GM10248 (cell line): ENCODE measurements at regions not wholly inside any gene's neighbourhood (a gene's known extent, or its start where the extent isn't known, plus 50 kb on each side); places are given as distances from the start of the nearest gene placed in this dataset.

Source experiments
- CTCF ChIA-PET: fragments of 300-600 bp; sonication (Branson Sonifier 250); formaldehyde crosslinking; extraction: SDS; loops from one replicate; lab custom pipeline; 2021; ENCODE audit warnings: antibody characterized with exemption; lab: Yijun Ruan, JAX
- POLR2A ChIA-PET: fragments of 350-650 bp; sonication (Branson Sonifier 250); formaldehyde crosslinking; extraction: SDS; loops from one replicate; lab custom pipeline; 2020; ENCODE audit warnings: antibody characterized with exemption; lab: Yijun Ruan, JAX
- DNase-seq: peaks from one replicate; pipeline ENCODE4 v3.0.0; 2012; ENCODE audit errors: extremely low spot score
- TF ChIP-seq, protein P1 (sequence below): IDR thresholded peaks from 2 replicates; pipeline ENCODE4 v1.5.1; 2012; ENCODE audit warnings: mild to moderate bottlenecking, low read depth; ENCODE audit errors: extremely low read depth, missing control alignments, control extremely low read depth

DNA sequence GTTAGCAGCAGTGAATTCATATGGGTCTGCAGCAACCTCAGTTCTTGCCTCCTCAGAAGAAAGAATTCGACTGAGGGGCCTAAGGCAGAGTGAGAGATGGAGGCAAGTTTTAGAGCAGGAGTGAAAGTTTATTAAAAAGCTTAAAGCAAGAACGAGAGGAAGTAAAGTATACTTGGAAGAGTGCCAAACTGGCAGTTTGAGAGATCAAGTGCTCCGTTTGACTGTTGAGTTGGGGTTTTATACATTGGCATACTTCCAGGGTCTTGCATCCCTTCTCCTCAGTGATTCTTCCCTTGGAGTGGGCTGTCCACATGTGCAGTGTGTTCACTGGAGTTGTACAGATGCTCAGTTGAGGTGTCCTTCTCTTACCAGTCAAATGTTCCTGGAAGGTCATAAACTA lies 203.6 kb downstream of the SPATA31D1 start:
- ChIA-PET POLR2A (no interaction called here), CTCF (no interaction called here)
- DNase-seq = no peak
- TF ChIP-seq, protein P1, sequence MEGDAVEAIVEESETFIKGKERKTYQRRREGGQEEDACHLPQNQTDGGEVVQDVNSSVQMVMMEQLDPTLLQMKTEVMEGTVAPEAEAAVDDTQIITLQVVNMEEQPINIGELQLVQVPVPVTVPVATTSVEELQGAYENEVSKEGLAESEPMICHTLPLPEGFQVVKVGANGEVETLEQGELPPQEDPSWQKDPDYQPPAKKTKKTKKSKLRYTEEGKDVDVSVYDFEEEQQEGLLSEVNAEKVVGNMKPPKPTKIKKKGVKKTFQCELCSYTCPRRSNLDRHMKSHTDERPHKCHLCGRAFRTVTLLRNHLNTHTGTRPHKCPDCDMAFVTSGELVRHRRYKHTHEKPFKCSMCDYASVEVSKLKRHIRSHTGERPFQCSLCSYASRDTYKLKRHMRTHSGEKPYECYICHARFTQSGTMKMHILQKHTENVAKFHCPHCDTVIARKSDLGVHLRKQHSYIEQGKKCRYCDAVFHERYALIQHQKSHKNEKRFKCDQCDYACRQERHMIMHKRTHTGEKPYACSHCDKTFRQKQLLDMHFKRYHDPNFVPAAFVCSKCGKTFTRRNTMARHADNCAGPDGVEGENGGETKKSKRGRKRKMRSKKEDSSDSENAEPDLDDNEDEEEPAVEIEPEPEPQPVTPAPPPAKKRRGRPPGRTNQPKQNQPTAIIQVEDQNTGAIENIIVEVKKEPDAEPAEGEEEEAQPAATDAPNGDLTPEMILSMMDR = no peak

DNA sequence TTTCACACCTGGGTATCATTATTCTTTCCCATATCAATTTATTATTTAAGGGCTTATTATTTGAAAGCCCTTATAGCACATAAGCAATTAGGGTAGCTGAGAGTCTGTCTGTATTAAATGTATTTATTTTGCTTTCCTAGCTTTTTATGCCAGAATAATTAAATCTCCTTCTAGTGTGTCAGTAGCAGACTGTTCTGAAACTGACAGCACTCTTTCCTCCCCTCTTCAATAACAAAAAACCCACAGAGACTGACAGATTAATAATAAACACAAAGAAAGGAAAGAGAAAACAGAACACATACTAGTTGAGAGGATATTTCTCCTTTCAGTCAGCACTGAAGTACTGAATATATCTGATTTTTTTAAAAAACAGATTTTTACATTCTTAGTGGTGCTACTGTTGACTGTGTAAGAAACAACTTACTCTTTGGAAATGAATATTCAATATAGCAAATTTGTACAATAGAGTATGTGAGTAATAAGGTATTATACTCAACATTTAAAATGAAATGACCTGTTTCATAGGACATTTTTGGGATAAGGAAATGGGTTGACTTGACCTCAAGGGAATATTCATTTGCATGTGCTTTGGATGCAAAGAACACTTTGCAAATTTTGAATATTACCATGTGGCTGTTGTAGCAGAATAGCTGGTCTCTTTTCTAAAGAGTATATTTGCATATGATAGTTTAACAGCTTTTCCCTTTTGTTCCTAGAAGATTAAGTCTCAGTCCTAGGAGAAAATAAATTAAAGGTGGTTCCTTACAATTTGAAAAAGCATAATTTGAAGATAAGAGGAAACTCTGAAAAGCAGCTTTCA lies 208.3 kb downstream of the SPATA31D1 start:
- TF ChIP-seq, protein P1 = no peak
- ChIA-PET CTCF (no interaction called here), POLR2A (no interaction called here)
- DNase-seq = no peak

DNA sequence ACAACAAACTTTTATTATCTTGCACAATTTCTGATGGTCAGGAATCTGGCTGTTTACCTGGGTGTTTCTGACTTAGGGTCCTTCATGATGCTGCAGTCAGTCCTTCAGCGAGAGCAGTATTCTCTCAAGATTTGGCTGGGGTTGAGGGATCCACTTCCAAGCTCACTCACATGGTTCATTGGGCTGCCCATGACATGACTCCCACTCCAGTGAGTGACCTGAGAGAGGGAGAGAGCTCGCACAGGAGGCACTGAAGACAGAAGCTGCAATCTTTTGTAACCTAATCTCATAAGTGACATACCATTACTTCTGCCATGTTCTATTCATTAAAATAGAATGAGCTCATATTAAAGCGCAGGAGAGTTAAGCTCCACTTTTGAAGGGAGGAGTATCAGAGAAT lies 212.6 kb downstream of the SPATA31D1 start:
- no peak for DNase-seq
- CTCF ChIA-PET = no interaction called here
- TF ChIP-seq, protein P1 = no peak
- POLR2A ChIA-PET = no interaction called here

DNA sequence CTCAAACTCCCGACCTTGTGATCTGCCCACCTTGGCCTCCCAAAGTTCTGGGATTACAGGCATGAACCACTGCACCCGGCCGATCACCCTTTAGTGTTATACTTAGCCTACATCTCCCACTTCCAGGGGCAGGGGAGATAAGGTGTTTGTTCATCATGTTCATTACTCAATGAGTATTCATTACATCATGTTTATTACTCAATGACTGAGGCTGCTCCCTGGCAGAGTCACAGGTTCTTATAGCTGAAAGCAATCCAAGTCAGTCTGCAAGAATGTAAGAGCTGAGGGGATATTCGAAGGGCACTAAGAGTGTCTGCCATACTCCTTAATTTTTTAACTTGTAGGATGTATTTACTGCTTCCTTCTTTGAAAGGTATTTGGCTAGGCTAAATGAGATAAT lies 214.2 kb downstream of the SPATA31D1 start:
- ChIA-PET POLR2A (no interaction called here), CTCF (interaction anchor here (1.4 kb wide), 1 partner anchor 10 kb away, joined by 3 read pairs; no protein-coding TSS in a partner anchor)
- no peak for DNase-seq
- TF ChIP-seq, protein P1 = no peak

DNA sequence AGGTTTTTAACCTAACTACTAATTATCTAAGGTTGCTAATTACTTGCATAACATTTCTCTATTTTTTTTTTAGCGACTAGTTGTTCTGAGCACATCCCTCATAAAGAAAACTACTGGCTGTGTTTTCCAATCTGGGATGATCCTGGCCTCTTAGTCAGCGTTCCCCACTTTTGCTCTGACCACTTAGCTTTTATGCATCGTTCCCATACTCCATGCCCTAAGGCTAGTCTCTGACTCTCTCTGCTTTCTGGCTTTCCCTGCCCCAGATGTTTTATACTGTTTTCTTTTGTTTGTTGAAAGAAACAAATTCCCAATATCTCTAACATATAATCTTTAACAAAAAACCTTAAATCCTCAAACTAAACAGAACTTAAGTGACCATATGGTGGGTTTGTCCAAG lies 217.9 kb downstream of the SPATA31D1 start:
- CTCF ChIA-PET = no interaction called here
- DNase-seq = no peak
- POLR2A ChIA-PET = no interaction called here
- TF ChIP-seq, protein P1 = no peak

DNA sequence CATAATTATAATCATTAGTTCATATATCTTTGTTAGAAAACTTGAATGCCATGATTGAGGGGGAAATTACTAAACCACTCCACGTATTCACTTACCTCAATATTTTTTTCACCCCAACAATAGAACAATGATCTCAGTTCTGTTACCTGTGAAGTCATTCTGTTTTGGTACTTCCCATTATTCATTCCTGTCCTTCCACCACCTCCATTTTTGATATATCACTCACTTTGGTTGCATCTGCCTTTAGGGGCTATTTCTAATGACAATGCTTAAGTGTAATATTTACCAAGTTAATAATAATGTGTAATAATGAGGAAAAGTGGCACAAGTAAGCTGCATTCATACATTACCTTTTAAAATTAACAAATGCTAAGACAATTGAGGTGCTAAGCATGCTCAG lies 218.4 kb downstream of the SPATA31D1 start:
- ChIA-PET CTCF (no interaction called here), POLR2A (no interaction called here)
- TF ChIP-seq, protein P1 = no peak
- DNase-seq = no peak
